Suprapubic skin (tissue), 3 donors: ENCODE measurements at regions not wholly inside any gene's neighbourhood (a gene's known extent, or its start where the extent isn't known, plus 50 kb on each side); places are given as distances from the start of the nearest gene placed in this dataset.

Experiments
- CTCF ChIP-seq, 2 donors: fragments of 200-600 bp in 1 of 2; fragments of 450-650 bp in 1 of 2; sonication (generic) in 1 of 2; IDR thresholded peaks; one replicate each; pipeline ENCODE4 v1.5.1; 2016 to 2019; ENCODE audit warnings: antibody characterized with exemption in 2 of 2, mild to moderate bottlenecking in 1 of 2, moderate library complexity in 1 of 2
- EP300 ChIP-seq: sonication (generic); formaldehyde crosslinking; IDR thresholded peaks from one replicate; pipeline ENCODE4 v1.6.1; 2017; ENCODE audit warnings: antibody characterized with exemption
- POLR2A ChIP-seq, 2 donors: fragments of 450-650 bp; IDR thresholded peaks; one replicate each; pipeline ENCODE4 v1.6.1; 2017; ENCODE audit warnings: antibody characterized with exemption in 2 of 2, mild to moderate bottlenecking in 2 of 2, moderate library complexity in 2 of 2

GRCh38 chr1:65072845-65073244, 75.2 kb upstream of the AK4 start:
- TF ChIP-seq CTCF (IDR thresholded peaks at IDR 0.05) (no peak), POLR2A (IDR thresholded peaks at IDR 0.05) (no peak), EP300 (no peak)
